GM12872 (cell line): ENCODE measurements at regions not wholly inside any gene's neighbourhood (a gene's known extent, or its start where the extent isn't known, plus 50 kb on each side); places are given as distances from the start of the nearest gene placed in this dataset.

Experiments used
- TF ChIP-seq, protein P1 (sequence below): IDR thresholded peaks from 3 replicates; pipeline ENCODE4 v1.5.1; 2011; ENCODE audit warnings: low read depth, mild to moderate bottlenecking, low read length, moderate library complexity; ENCODE audit not compliant: insufficient read depth

DNA sequence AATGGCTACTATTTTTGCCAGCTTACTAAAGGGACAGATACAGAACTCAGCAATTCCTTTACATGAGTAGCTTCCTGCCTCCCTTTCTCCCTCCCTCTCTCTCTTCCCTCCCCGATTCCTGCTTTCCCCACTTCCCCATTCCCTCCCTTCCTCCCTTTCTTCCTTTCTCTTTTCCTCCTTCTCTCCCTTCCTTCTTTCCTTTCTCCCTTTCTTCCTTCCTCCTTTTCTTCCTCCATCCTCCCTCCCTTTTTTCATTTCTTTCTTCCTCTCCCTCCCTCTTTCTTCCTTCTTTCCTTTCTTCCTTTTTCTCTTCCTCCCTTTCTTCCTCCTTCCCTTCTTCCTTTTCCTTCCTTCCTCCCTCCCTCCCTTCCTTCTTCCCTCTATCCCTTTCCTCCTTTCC is 178.1 kb downstream of the RNF144B start:
- TF ChIP-seq, protein P1, sequence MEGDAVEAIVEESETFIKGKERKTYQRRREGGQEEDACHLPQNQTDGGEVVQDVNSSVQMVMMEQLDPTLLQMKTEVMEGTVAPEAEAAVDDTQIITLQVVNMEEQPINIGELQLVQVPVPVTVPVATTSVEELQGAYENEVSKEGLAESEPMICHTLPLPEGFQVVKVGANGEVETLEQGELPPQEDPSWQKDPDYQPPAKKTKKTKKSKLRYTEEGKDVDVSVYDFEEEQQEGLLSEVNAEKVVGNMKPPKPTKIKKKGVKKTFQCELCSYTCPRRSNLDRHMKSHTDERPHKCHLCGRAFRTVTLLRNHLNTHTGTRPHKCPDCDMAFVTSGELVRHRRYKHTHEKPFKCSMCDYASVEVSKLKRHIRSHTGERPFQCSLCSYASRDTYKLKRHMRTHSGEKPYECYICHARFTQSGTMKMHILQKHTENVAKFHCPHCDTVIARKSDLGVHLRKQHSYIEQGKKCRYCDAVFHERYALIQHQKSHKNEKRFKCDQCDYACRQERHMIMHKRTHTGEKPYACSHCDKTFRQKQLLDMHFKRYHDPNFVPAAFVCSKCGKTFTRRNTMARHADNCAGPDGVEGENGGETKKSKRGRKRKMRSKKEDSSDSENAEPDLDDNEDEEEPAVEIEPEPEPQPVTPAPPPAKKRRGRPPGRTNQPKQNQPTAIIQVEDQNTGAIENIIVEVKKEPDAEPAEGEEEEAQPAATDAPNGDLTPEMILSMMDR, result no peak

DNA sequence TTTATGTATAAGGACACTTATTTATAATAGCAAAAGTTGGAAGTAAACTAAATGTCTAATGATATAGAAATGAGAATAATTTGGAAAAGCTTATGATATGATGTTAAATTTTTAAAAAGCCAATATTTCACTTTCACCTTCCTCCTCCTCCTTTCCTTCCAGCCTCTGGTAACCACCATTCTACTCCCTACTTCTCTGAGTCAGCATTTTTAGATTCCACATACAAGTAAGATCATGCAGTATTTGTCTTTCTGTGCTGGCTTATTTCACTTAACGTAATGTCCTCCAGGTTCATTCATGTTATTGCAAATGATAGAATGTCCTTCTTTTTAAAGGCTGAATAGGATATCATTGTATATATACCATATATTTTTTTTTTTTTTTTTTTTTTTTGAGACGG is 180.2 kb downstream of the RNF144B start:
- TF ChIP-seq, protein P1, result no peak

GRCh38 chr6:18577491-18577890 is 190.3 kb downstream of the RNF144B start:
- TF ChIP-seq, protein P1, result no peak

GRCh38 chr6:18579166-18579565 is 192.0 kb downstream of the RNF144B start:
- TF ChIP-seq, protein P1, result no peak

GRCh38 chr6:18579869-18580268 is 192.7 kb downstream of the RNF144B start:
- TF ChIP-seq, protein P1, result no peak

DNA sequence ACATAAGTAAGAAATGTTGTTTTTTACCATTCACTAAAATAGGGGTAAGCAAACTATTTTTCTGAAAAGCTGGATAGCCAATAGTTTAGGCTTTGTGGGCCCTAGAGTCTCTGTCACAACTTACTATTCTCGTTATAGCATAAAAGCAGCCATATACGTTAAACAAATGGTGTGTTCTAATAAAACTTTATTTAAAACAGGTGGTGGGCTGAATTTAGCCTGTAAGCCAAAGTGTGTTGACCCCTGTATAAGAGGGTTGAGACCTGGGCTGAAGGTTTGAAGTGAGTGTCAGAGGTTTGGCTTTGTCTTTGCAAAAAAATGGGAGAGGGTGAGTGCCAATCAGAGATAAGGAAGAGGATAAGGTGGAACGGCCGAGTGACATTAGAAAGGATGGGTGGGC is 197.2 kb downstream of the RNF144B start:
- TF ChIP-seq, protein P1, result no peak

- TF ChIP-seq, protein P1, result no peak
Observed at GRCh38 chr6:18585032-18585573, 198.0 kb downstream of the RNF144B start.
